Thymus (tissue), 11 donors: ENCODE measurements at regions not wholly inside any gene's neighbourhood (a gene's known extent, or its start where the extent isn't known, plus 50 kb on each side); places are given as distances from the start of the nearest gene placed in this dataset.

ENCODE experiments used
- DNase-seq, 9 donors: peaks; one replicate each; pipeline ENCODE4 v3.0.0-alpha.2; 2013; ENCODE audit warnings: low spot score in 9 of 9, low read depth in 6 of 9, missing footprints in 1 of 9
- H3K27ac ChIP-seq, 2 donors: one replicate each; pipeline ENCODE4 v1.5.1; 2013; ENCODE audit warnings: control low read depth in 1 of 2, low read depth in 1 of 2, low read length in 1 of 2, mild to moderate bottlenecking in 1 of 2, moderate library complexity in 1 of 2
- H3K27me3 ChIP-seq, 2 donors: one replicate each; pipeline ENCODE4 v1.5.1; 2013; ENCODE audit warnings: low read length in 1 of 2; ENCODE audit not compliant: control insufficient read depth in 2 of 2, insufficient read depth in 1 of 2
- H3K36me3 ChIP-seq, 2 donors: one replicate each; pipeline ENCODE4 v1.5.1; 2013; ENCODE audit warnings: low read length in 1 of 2, mild to moderate bottlenecking in 1 of 2, moderate library complexity in 1 of 2; ENCODE audit not compliant: control insufficient read depth in 2 of 2, insufficient read depth in 2 of 2
- H3K4me1 ChIP-seq, 2 donors: one replicate each; pipeline ENCODE4 v1.5.1; 2013; ENCODE audit warnings: low read length in 2 of 2; ENCODE audit not compliant: control insufficient read depth in 2 of 2, insufficient read depth in 2 of 2
- H3K4me3 ChIP-seq, 2 donors: one replicate each; pipeline ENCODE4 v1.5.1; 2013; ENCODE audit warnings: low read length in 2 of 2, control low read depth in 1 of 2, mild to moderate bottlenecking in 1 of 2
- H3K9me3 ChIP-seq, 2 donors: one replicate each; pipeline ENCODE4 v1.5.1; 2013; ENCODE audit warnings: low read length in 1 of 2, mild to moderate bottlenecking in 1 of 2; ENCODE audit not compliant: control insufficient read depth in 2 of 2, insufficient read depth in 1 of 2
- WGBS: extraction: QIAGEN DNeasy Blood & Tissue Kit; methylation state at CpG from one replicate; pipeline ENCODE4 v1.1.7; 2013; 5-methylcytosine and 5-hydroxymethylcytosine counted together
- donor health status: healthy.

GRCh38 chr12:19053218-19053617 lies 76.3 kb upstream of the PLEKHA5 start:
- no peaks in the 10 kb centered on the region for H3K27me3 ChIP-seq
- WGBS = 95% methylated on average over 1 of the region's 1 CpG
- H3K27ac ChIP-seq = no peak overlapping the region
- H3K4me3 ChIP-seq = no peak overlapping the region
- H3K4me1 ChIP-seq = no peaks in the 10 kb centered on the region
- no peaks in the 10 kb centered on the region for H3K9me3 ChIP-seq
- no peaks in the 10 kb centered on the region for H3K36me3 ChIP-seq
- no peak for DNase-seq

GRCh38 chr12:19054035-19054434 lies 75.5 kb upstream of the PLEKHA5 start:
- Histone ChIP-seq H3K9me3 (no peaks in the 10 kb centered on the region), H3K27ac (no peak overlapping the region), H3K36me3 (no peaks in the 10 kb centered on the region), H3K4me3 (no peak overlapping the region), H3K27me3 (no peaks in the 10 kb centered on the region), H3K4me1 (no peaks in the 10 kb centered on the region)
- WGBS = 96% methylated on average over 1 of the region's 1 CpG
- no peak for DNase-seq

- WGBS = 93% methylated on average over 4 of the region's 4 CpGs
- Histone ChIP-seq H3K36me3 (no peaks in the 10 kb centered on the region), H3K27ac (no peak overlapping the region), H3K9me3 (no peaks in the 10 kb centered on the region), H3K4me3 (no peak overlapping the region), H3K27me3 (no peaks in the 10 kb centered on the region), H3K4me1 (no peaks in the 10 kb centered on the region)
- DNase-seq = no peak
Measured at GRCh38 chr12:19055589-19055988, 73.9 kb upstream of the PLEKHA5 start.

DNA sequence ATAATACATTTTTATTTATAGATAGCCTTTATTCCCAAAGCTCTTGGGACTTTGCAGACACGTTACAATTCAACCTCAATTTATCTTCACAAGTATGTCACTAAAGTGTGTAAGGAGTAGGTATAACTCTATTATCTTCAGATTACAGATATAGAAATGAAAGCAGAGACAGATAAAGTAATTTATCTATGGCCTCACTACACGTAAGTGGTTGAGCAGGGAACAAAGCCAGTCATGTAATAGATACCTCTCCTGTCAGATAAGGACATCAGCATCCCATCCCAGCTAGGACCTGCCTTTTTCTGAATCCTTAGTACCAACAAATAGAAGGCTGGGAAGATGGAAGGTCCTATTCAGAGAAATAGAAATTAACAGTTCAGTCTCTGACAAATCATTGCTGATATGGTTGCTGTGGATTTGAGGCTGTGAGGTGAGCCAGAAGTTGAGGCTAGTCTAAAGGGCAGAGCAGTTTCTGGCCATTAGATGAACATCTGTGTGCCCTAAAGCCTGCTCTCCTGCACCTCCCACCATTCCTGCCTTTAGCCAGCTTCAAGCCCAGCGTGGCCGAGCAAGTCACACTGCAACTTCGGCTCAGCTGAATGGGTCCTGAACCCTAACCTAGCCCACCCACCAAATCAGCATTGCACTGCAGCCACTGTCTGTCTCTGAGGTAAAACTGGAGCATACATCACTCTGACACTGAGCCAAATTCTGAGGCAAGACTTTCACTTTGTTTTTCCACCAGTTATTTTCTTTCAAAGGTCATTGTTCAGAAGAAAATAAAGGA lies 71.1 kb upstream of the PLEKHA5 start:
- Histone ChIP-seq H3K9me3 (no peaks in the 10 kb centered on the region), H3K36me3 (no peaks in the 10 kb centered on the region), H3K4me3 (no peak overlapping the region), H3K4me1 (no peaks in the 10 kb centered on the region), H3K27ac (no peak overlapping the region), H3K27me3 (no peaks in the 10 kb centered on the region)
- WGBS = 87% methylated on average over 5 of the region's 5 CpGs
- no peak for DNase-seq

- Histone ChIP-seq H3K27ac (no peak overlapping the region), H3K4me1 (no peaks in the 10 kb centered on the region), H3K9me3 (no peaks in the 10 kb centered on the region), H3K4me3 (no peak overlapping the region), H3K27me3 (no peaks in the 10 kb centered on the region), H3K36me3 (no peaks in the 10 kb centered on the region)
- no peak for DNase-seq
- 75% methylated on average over 2 of the region's 2 CpGs for WGBS
Measured at GRCh38 chr12:19064713-19065112, 64.8 kb upstream of the PLEKHA5 start.

- Histone ChIP-seq H3K36me3 (no peaks in the 10 kb centered on the region), H3K4me1 (no peaks in the 10 kb centered on the region), H3K4me3 (no peak overlapping the region), H3K27me3 (no peaks in the 10 kb centered on the region), H3K9me3 (no peaks in the 10 kb centered on the region), H3K27ac (no peak overlapping the region)
- 93% methylated on average over 2 of the region's 2 CpGs for WGBS
- DNase-seq = no peak
Measured at GRCh38 chr12:19065223-19065622, 64.3 kb upstream of the PLEKHA5 start.

GRCh38 chr12:19065871-19066270 lies 63.7 kb upstream of the PLEKHA5 start:
- Histone ChIP-seq H3K27ac (no peak overlapping the region), H3K4me1 (no peaks in the 10 kb centered on the region), H3K27me3 (no peaks in the 10 kb centered on the region), H3K9me3 (no peaks in the 10 kb centered on the region), H3K36me3 (no peaks in the 10 kb centered on the region), H3K4me3 (no peak overlapping the region)
- 91% methylated on average over 1 of the region's 1 CpG for WGBS
- no peak for DNase-seq

GRCh38 chr12:19066475-19067001 lies 63.0 kb upstream of the PLEKHA5 start:
- no peaks in the 10 kb centered on the region for H3K4me1 ChIP-seq
- no peak overlapping the region for H3K4me3 ChIP-seq
- H3K27me3 ChIP-seq = no peaks in the 10 kb centered on the region
- no peak overlapping the region for H3K27ac ChIP-seq
- 93% methylated on average over 3 of the region's 3 CpGs for WGBS
- H3K36me3 ChIP-seq = no peaks in the 10 kb centered on the region
- H3K9me3 ChIP-seq = no peaks in the 10 kb centered on the region
- no peak for DNase-seq

DNA sequence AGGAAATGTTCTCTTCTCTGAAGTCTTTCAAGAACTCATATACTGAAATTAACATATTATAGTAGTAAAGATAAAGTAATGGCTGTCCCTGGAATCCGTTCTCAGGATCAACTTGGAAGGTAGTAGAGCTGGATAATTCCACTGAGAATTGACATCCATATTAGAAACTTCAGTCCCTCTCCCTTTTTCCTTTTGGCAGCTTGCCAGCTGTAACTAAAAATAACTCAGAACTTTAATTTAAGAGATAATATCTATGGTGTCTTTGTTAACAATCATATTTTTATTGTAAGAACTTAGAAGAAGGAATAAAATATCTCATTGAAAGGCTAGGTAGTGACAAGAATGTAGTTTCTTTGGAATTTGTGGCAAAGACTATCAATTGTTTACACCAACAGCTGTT lies 61.4 kb upstream of the PLEKHA5 start:
- Histone ChIP-seq H3K27me3 (no peaks in the 10 kb centered on the region), H3K9me3 (no peaks in the 10 kb centered on the region), H3K4me3 (no peak overlapping the region), H3K27ac (no peak overlapping the region), H3K4me1 (no peaks in the 10 kb centered on the region), H3K36me3 (no peaks in the 10 kb centered on the region)
- DNase-seq = no peak
- 90% methylated on average over 1 of the region's 1 CpG for WGBS
